C4-2B (cell line): ENCODE measurements at regions not wholly inside any gene's neighbourhood (a gene's known extent, or its start where the extent isn't known, plus 50 kb on each side); places are given as distances from the start of the nearest gene placed in this dataset.

Experiments used
- CTCF ChIP-seq: fragments of 450-650 bp; conservative IDR thresholded peaks from 2 replicates; pipeline ENCODE4 v1.5.1; 2017; ENCODE audit warnings: mild to moderate bottlenecking
- ZFX ChIP-seq: fragments of 450-650 bp; IDR thresholded peaks from 2 replicates; pipeline ENCODE4 v1.6.1; 2017

- TF ChIP-seq CTCF, result no peak
- no peak for TF ChIP-seq ZFX
Measured at GRCh38 chr10:105559333-105560097, 918.4 kb downstream of the SORCS3 start.
